IMR-90 (cell line): ENCODE measurements at regions not wholly inside any gene's neighbourhood (a gene's known extent, or its start where the extent isn't known, plus 50 kb on each side); places are given as distances from the start of the nearest gene placed in this dataset.

Experiments
- ATAC-seq: fragments of 200-7000 bp; cut with Tn5 transposase; 2 replicates; pipeline ENCODE4 v1.9.1; 2020; ENCODE audit warnings: low read depth, mild to moderate bottlenecking, moderate library complexity
- BruUV-seq: library from RNA; stranded (reverse); fragments of 400-500 nt; replicated peaks from 2 replicates; lab custom pipeline; 2021; lab: Mats Ljungman, UMichigan
- CTCF ChIA-PET: fragments of 300-600 bp; formaldehyde crosslinking; extraction: SDS; loops from one replicate; lab custom pipeline; 2021; ENCODE audit warnings: antibody characterized with exemption; lab: Yijun Ruan, JAX
- POLR2A ChIA-PET: fragments of 300-600 bp; sonication (Branson Sonifier 250); formaldehyde crosslinking; loops from one replicate; lab custom pipeline; 2022; ENCODE audit warnings: antibody characterized with exemption; ENCODE audit not compliant: unreplicated experiment; lab: Charles Lee
- DNase-seq: peaks from one replicate; pipeline ENCODE4 v3.0.0; 2013
- H2AFZ ChIP-seq: replicated peaks from 2 replicates; pipeline ENCODE3; 2013; ENCODE audit warnings: low read length, mild to moderate bottlenecking; ENCODE audit not compliant: poor library complexity
- H2AK5ac ChIP-seq: 2 replicates; pipeline ENCODE4 v1.6.1; 2013; ENCODE audit warnings: low read depth, low read length, inconsistent platforms
- H2AK9ac ChIP-seq: replicated peaks from 2 replicates; pipeline ENCODE3; 2013; ENCODE audit warnings: mild to moderate bottlenecking, low read depth, low read length, moderate library complexity; ENCODE audit not compliant: poor library complexity
- H2BK120ac ChIP-seq: 2 replicates; pipeline ENCODE4 v1.6.1; 2013; ENCODE audit warnings: low read depth, low read length, inconsistent platforms
- H2BK15ac ChIP-seq: 3 replicates; pipeline ENCODE4 v1.6.1; 2013; ENCODE audit warnings: low read depth, low read length, inconsistent platforms
- H2BK20ac ChIP-seq: 2 replicates; pipeline ENCODE4 v1.6.1; 2013; ENCODE audit warnings: low read depth, mild to moderate bottlenecking, inconsistent platforms, low read length, moderate library complexity
- H2BK5ac ChIP-seq: 2 replicates; pipeline ENCODE4 v1.6.1; 2013; ENCODE audit warnings: mild to moderate bottlenecking, low read depth, low read length, inconsistent platforms; ENCODE audit not compliant: poor library complexity, severe bottlenecking
- H3K14ac ChIP-seq: replicated peaks from 2 replicates; pipeline ENCODE4 v1.6.1; 2013; ENCODE audit warnings: low read depth, low read length, inconsistent platforms
- H3K18ac ChIP-seq: 2 replicates; pipeline ENCODE4 v1.6.1; 2013; ENCODE audit warnings: low read depth, low read length, control low read depth
- H3K23ac ChIP-seq: 2 replicates; pipeline ENCODE4 v1.6.1; 2013; ENCODE audit warnings: low read depth, low read length, inconsistent platforms
- H3K27ac ChIP-seq: 2 replicates; pipeline ENCODE4 v1.5.1; 2013; ENCODE audit warnings: mild to moderate bottlenecking, control low read depth, low read length; ENCODE audit not compliant: insufficient read depth
- H3K27me3 ChIP-seq: 2 replicates; pipeline ENCODE4 v1.6.1; 2013; ENCODE audit warnings: low read length; ENCODE audit not compliant: control insufficient read depth, insufficient read depth
- H3K36me3 ChIP-seq: 2 replicates; pipeline ENCODE4 v1.6.1; 2013; ENCODE audit warnings: low read length, mixed read lengths; ENCODE audit not compliant: control insufficient read depth, insufficient read depth
- H3K4ac ChIP-seq: 2 replicates; pipeline ENCODE4 v1.6.1; 2013; ENCODE audit warnings: low read depth, low read length, inconsistent platforms
- H3K4me1 ChIP-seq: 2 replicates; pipeline ENCODE4 v1.6.1; 2013; ENCODE audit warnings: low read length, mixed read lengths; ENCODE audit not compliant: control insufficient read depth, insufficient read depth
- H3K4me2 ChIP-seq: 2 replicates; pipeline ENCODE4 v1.6.1; 2013; ENCODE audit warnings: low read depth, mild to moderate bottlenecking, control low read depth, low read length, moderate library complexity
- H3K4me3 ChIP-seq: 2 replicates; pipeline ENCODE4 v1.5.1; 2013; ENCODE audit warnings: low read depth, mild to moderate bottlenecking, control low read depth, low read length, moderate library complexity; ENCODE audit not compliant: insufficient read depth
- H3K56ac ChIP-seq: 2 replicates; pipeline ENCODE4 v1.6.1; 2013; ENCODE audit warnings: low read length, inconsistent platforms; ENCODE audit not compliant: insufficient read depth; ENCODE audit errors: extremely low read depth
- H3K79me1 ChIP-seq, 2 experiments: 2 replicates each; pipeline ENCODE4 v1.6.1; 2013; ENCODE audit warnings: low read length in 2 of 2, inconsistent platforms in 1 of 2, low read depth in 1 of 2
- H3K9ac ChIP-seq: 2 replicates; pipeline ENCODE4 v1.6.1; 2013; ENCODE audit warnings: low read depth, low read length, control low read depth
- H3K9me1 ChIP-seq: 2 replicates; pipeline ENCODE4 v1.6.1; 2013; ENCODE audit warnings: low read length, inconsistent platforms; ENCODE audit not compliant: insufficient read depth
- H3K9me3 ChIP-seq: 2 replicates; pipeline ENCODE4 v1.6.1; 2013; ENCODE audit warnings: low read length; ENCODE audit not compliant: control insufficient read depth, insufficient read depth
- H4K20me1 ChIP-seq: 2 replicates; pipeline ENCODE4 v1.6.1; 2013; ENCODE audit warnings: low read length, inconsistent platforms; ENCODE audit not compliant: insufficient read depth
- H4K5ac ChIP-seq: 2 replicates; pipeline ENCODE4 v1.6.1; 2013; ENCODE audit warnings: mild to moderate bottlenecking, low read depth, low read length, control low read depth
- H4K8ac ChIP-seq, 2 experiments: 2 replicates each; pipeline ENCODE4 v1.6.1; 2013; ENCODE audit warnings: low read depth in 2 of 2, low read length in 2 of 2, control low read depth in 1 of 2, inconsistent platforms in 1 of 2
- H4K91ac ChIP-seq: 2 replicates; pipeline ENCODE4 v1.6.1; 2013; ENCODE audit warnings: low read depth, low read length, inconsistent platforms; ENCODE audit not compliant: insufficient read depth
- BHLHE40 ChIP-seq: fragments of 150-350 bp; IDR thresholded peaks from 2 replicates; pipeline ENCODE4 v1.6.1; 2016; ENCODE audit warnings: mild to moderate bottlenecking, low read depth, low read length
- CEBPB ChIP-seq: IDR thresholded peaks from 2 replicates; pipeline ENCODE4 v1.6.1; 2012; ENCODE audit warnings: low read depth, low read length, improper control_type of control experiment
- CHD1 ChIP-seq: IDR thresholded peaks from 2 replicates; pipeline ENCODE4 v1.6.1; 2012; ENCODE audit warnings: low read depth, low read length, improper control_type of control experiment
- FOS ChIP-seq: fragments of 150-350 bp; IDR thresholded peaks from 2 replicates; pipeline ENCODE4 v1.6.1; 2016; ENCODE audit warnings: low read depth, low read length
- MAFK ChIP-seq: IDR thresholded peaks from 2 replicates; pipeline ENCODE4 v1.6.1; 2012; ENCODE audit warnings: low read depth, low read length, improper control_type of control experiment
- MAZ ChIP-seq: IDR thresholded peaks from 2 replicates; pipeline ENCODE4 v1.6.1; 2012; ENCODE audit warnings: low read depth, mild to moderate bottlenecking, low read length, improper control_type of control experiment, moderate library complexity, borderline replicate concordance
- MXI1 ChIP-seq: IDR thresholded peaks from 2 replicates; pipeline ENCODE4 v1.6.1; 2012; ENCODE audit warnings: low read depth, mild to moderate bottlenecking, low read length, moderate library complexity, borderline replicate concordance
- NFE2L2 ChIP-seq: fragments of 150-350 bp; IDR thresholded peaks from 2 replicates; pipeline ENCODE4 v1.6.1; 2016; ENCODE audit warnings: low read depth, mild to moderate bottlenecking, low read length
- POLR2A ChIP-seq: IDR thresholded peaks from 2 replicates; pipeline ENCODE4 v1.6.1; 2012; ENCODE audit warnings: mild to moderate bottlenecking, low read depth, low read length
- RAD21 ChIP-seq: IDR thresholded peaks from 2 replicates; pipeline ENCODE4 v1.6.1; 2012; ENCODE audit warnings: low read length, improper control_type of control experiment
- RCOR1 ChIP-seq: IDR thresholded peaks from 2 replicates; pipeline ENCODE4 v1.6.1; 2012; ENCODE audit warnings: mild to moderate bottlenecking, low read length, improper control_type of control experiment; ENCODE audit not compliant: insufficient replicate concordance
- RFX5 ChIP-seq: IDR thresholded peaks from 2 replicates; pipeline ENCODE4 v1.8.0; 2012; ENCODE audit warnings: low read depth, mild to moderate bottlenecking, low read length, moderate library complexity
- SMC3 ChIP-seq: fragments of 150-350 bp; IDR thresholded peaks from 2 replicates; pipeline ENCODE4 v1.6.1; 2016; ENCODE audit warnings: low read depth, mild to moderate bottlenecking, antibody characterized with exemption, low read length, moderate library complexity
- whole genome bisulfite sequencing, 2 experiments: methylation state at CpG; one replicate each; pipeline versions ENCODE4 v1.1.5 to v1.1.7; 2013; ENCODE audit warnings: missing lambda C conversion rate in 2 of 2; ENCODE audit not compliant: insufficient read length in 1 of 2; ENCODE audit errors: extremely low coverage in 2 of 2; 5-methylcytosine and 5-hydroxymethylcytosine counted together
- dilution Hi-C: fragments of 300-500 bp; cut with HindIII; formaldehyde crosslinking; loops from one replicate; pipeline ENCODE4 v1.14.3; 2018; ENCODE audit warnings: low sequenced_read_pairs; ENCODE audit not compliant: unreplicated experiment
- in situ Hi-C: fragments of 300-500 bp; cut with MboI; formaldehyde crosslinking; loops from 3 replicates; pipeline ENCODE4 v1.14.3; 2019; ENCODE audit warnings: low sequenced_read_pairs, inconsistent platforms, mixed read lengths
- intact Hi-C: fragments of 100-400 bp; cut with micrococcal nuclease; formaldehyde crosslinking; loops from 2 replicates; pipeline ENCODE4 v1.10.0; 2022
- TF ChIP-seq, protein P1 (sequence below): fragments of 150-350 bp; IDR thresholded peaks from 2 replicates; pipeline ENCODE4 v1.6.1; 2017; ENCODE audit warnings: mild to moderate bottlenecking, antibody characterized with exemption, low read length, low read depth
- TF ChIP-seq, protein P2 (sequence below): fragments of 150-350 bp; IDR thresholded peaks from 2 replicates; pipeline ENCODE4 v1.6.1; 2016; ENCODE audit warnings: low read depth, mild to moderate bottlenecking, low read length, moderate library complexity, borderline replicate concordance
- TF ChIP-seq, protein P3 (sequence below): conservative IDR thresholded peaks from 2 replicates; pipeline ENCODE4 v1.5.1; 2012; ENCODE audit warnings: mild to moderate bottlenecking, low read depth, low read length, improper control_type of control experiment

DNA sequence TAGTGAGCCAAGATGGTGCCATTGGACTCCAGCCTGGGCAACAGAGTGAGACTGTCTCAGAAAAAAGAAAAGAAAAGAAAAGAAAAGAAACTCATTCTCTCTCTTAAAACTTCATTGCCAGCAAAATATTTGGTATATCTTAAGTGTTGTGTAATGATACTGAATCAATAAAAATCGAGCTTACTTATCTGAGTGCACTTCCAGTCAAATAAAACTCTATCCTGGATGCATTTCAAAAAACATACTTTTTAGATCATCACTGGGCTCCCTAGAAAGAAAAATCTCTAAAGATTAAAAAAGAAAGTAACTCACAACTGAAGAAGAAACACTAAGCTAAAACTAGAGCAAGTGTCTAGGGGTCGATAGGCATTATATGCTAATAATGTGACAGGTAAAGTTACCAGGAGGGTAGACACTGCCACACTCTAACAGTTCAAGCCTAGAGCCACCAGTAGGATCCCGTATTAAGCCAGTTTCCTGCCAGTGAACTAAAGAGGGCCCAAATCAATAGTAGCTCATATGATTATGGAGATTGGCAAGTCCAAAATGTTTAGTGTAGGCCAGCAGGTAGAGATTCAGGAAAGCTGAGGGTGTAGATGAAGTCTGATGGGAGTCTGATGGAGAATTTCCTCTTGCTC lies 242.1 kb upstream of the CYRIA start:
- in situ Hi-C loops = no loop called here
- H3K9me3 ChIP-seq = no peaks in the 10 kb centered on the region; the same call in 1 of the 2 replicates

More for the DNA sequence above, 242.1 kb upstream of the CYRIA start:
- Histone ChIP-seq H2AK5ac (no peak overlapping the region), H3K23ac (no peak overlapping the region), H4K5ac (no peak overlapping the region), H3K4me1 (no peaks in the 10 kb centered on the region), H3K79me1 (no peaks in the 10 kb centered on the region), H3K4ac (no peak overlapping the region), H4K8ac (no peak overlapping the region), H2BK120ac (no peak overlapping the region), H3K9ac (no peak overlapping the region), H4K91ac (no peak overlapping the region), H3K56ac (no peak overlapping the region), H2BK15ac (no peak overlapping the region), H3K4me2 (no peak overlapping the region), H3K4me3 (no peak overlapping the region), H3K18ac (no peak overlapping the region), H2BK20ac (no peak overlapping the region), H2AK9ac (no peak overlapping the region), H3K27me3 (no peaks in the 10 kb centered on the region), H3K27ac (no peak overlapping the region), H3K9me1 (no peaks in the 10 kb centered on the region), H2AFZ (no peak overlapping the region), H2BK5ac (no peak overlapping the region), H4K20me1 (no peaks in the 10 kb centered on the region), H3K14ac (no peak overlapping the region), H3K36me3 (no peaks in the 10 kb centered on the region)
- no peak for ATAC-seq
- CTCF ChIA-PET = interaction anchor here (0.6 to 0.8 kb wide), 2 partner anchors 16 to 236 kb away, joined by 3 read pairs; no protein-coding TSS in a partner anchor
- TF ChIP-seq CHD1 (no peak), RFX5 (no peak), MXI1 (no peak), RAD21 (no peak), POLR2A (no peak), NFE2L2 (no peak), BHLHE40 (no peak), MAZ (no peak), FOS (no peak), MAFK (no peak), RCOR1 (no peak), SMC3 (no peak), CEBPB (no peak)
- TF ChIP-seq, protein P1, sequence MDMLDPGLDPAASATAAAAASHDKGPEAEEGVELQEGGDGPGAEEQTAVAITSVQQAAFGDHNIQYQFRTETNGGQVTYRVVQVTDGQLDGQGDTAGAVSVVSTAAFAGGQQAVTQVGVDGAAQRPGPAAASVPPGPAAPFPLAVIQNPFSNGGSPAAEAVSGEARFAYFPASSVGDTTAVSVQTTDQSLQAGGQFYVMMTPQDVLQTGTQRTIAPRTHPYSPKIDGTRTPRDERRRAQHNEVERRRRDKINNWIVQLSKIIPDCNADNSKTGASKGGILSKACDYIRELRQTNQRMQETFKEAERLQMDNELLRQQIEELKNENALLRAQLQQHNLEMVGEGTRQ = no peak
- TF ChIP-seq, protein P2, sequence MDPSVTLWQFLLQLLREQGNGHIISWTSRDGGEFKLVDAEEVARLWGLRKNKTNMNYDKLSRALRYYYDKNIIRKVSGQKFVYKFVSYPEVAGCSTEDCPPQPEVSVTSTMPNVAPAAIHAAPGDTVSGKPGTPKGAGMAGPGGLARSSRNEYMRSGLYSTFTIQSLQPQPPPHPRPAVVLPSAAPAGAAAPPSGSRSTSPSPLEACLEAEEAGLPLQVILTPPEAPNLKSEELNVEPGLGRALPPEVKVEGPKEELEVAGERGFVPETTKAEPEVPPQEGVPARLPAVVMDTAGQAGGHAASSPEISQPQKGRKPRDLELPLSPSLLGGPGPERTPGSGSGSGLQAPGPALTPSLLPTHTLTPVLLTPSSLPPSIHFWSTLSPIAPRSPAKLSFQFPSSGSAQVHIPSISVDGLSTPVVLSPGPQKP = no peak
- TF ChIP-seq, protein P3, sequence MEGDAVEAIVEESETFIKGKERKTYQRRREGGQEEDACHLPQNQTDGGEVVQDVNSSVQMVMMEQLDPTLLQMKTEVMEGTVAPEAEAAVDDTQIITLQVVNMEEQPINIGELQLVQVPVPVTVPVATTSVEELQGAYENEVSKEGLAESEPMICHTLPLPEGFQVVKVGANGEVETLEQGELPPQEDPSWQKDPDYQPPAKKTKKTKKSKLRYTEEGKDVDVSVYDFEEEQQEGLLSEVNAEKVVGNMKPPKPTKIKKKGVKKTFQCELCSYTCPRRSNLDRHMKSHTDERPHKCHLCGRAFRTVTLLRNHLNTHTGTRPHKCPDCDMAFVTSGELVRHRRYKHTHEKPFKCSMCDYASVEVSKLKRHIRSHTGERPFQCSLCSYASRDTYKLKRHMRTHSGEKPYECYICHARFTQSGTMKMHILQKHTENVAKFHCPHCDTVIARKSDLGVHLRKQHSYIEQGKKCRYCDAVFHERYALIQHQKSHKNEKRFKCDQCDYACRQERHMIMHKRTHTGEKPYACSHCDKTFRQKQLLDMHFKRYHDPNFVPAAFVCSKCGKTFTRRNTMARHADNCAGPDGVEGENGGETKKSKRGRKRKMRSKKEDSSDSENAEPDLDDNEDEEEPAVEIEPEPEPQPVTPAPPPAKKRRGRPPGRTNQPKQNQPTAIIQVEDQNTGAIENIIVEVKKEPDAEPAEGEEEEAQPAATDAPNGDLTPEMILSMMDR = no peak
- intact Hi-C loops = no loop called here
- POLR2A ChIA-PET = no interaction called here
- BruUV-seq = no TSS peak
- no peak for DNase-seq
- no CpG with 5 or more reads among the region's 3 CpGs for WGBS, 2 experiments
- dilution Hi-C loops = no loop called here
